GM21619 (cell line): ENCODE measurements at regions not wholly inside any gene's neighbourhood (a gene's known extent, or its start where the extent isn't known, plus 50 kb on each side); places are given as distances from the start of the nearest gene placed in this dataset.

Experiments used
- ATAC-seq: cut with Tn5 transposase; IDR thresholded peaks from one replicate; pipeline ENCODE4 v1.9.1; 2021; ENCODE audit not compliant: unreplicated experiment

GRCh38 chr3:76943671-76944070 is 96.2 kb upstream of the ROBO2 start:
- no peak for ATAC-seq

- no peak for ATAC-seq
Observed at GRCh38 chr3:76949033-76949432, 90.9 kb upstream of the ROBO2 start.

GRCh38 chr3:76949462-76949861 is 90.4 kb upstream of the ROBO2 start:
- no peak for ATAC-seq

DNA sequence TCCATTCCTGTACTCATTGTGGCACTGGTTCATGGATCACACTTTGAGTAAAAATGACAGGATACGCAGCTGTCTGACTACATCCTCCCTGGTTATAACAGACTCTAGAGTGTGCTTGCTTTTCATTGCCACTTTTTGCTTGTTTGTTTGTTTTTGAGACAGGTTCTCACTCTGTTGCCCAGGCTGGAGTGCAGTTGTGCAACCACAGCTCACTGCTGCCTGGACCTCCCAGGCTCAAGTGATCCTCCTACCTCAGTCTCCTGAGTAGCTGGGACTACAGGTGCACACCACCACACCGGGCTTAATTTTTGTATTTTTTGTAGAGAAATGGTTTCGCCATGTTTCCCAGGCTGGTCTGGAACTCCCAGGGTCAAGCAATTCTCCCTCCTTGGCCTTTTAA is 89.3 kb upstream of the ROBO2 start:
- no peak for ATAC-seq

- ATAC-seq = no peak
Observed at GRCh38 chr3:76954412-76954811, 85.5 kb upstream of the ROBO2 start.

- no peak for ATAC-seq
Observed at GRCh38 chr3:76958274-76958673, 81.6 kb upstream of the ROBO2 start.

DNA sequence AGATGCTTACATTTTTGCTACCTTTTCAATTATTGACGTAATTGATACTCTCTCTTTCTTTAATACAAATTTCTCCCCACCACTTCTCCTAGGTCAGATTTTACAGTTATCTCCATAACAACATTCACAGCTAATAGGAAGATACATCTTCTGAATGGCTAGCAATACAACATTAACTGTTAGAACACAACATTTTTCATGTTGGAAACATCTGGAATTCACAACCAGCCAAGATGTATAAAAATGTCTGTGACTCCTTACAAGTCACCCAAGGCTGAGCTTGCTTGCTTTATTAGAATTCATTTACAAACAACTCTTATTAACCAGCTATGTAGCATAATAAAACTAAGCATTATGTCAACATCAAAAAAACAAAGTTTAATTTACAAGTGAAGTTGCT is 81.0 kb upstream of the ROBO2 start:
- ATAC-seq = no peak

GRCh38 chr3:76961284-76961683 is 78.6 kb upstream of the ROBO2 start:
- no peak for ATAC-seq

DNA sequence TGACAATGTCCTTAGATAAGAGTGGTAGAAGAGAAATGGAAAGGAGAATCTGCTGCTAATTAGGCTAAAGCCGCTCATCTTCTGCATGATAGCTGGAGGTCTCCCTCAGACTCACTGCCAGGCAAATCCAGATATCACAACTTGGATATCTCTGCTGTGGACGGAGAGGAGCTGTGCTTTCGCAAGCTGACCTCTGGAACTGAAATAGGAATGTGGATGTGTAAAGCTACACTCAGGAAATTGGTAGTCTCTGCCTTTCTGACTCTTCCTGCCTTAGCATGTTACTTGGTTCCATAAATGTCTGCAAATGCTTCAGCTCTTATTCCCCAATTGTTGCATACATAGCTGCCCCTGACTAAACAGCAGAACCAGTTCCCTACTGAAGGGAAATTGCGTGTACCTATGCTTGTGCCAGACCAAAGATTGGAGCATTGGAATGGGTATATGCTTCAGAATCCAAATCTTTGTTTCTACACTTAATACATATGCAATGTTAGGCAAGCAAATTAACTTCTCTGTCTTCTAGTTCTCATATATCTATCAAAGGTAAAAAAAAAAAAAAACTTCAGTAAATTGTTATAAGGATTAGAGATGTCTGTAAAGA is 74.7 kb upstream of the ROBO2 start:
- no peak for ATAC-seq

DNA sequence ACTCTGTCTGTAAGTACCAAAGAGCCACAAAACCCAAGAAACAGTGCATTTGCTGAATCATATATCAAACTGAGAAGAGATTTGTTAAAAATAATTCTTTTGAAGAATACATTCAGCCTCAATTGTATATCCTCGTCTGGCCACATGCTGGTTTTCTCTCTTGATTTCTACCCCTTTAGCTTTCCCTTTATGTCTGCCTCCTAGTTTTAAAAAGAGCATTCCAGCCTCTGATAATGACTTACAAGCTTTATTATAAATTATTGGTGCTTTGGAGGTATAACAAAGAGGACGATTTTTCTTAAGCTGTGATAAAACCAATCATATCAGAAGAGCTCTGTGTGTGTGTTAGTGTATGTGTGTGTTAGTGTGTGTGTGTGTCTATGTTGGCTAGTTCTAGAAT is 70.4 kb upstream of the ROBO2 start:
- ATAC-seq = no peak

GRCh38 chr3:76969996-76970615 is 69.8 kb upstream of the ROBO2 start:
- no peak for ATAC-seq

GRCh38 chr3:76972624-76973296 is 67.1 kb upstream of the ROBO2 start:
- no peak for ATAC-seq

GRCh38 chr3:76976996-76977395 is 62.9 kb upstream of the ROBO2 start:
- ATAC-seq = no peak

DNA sequence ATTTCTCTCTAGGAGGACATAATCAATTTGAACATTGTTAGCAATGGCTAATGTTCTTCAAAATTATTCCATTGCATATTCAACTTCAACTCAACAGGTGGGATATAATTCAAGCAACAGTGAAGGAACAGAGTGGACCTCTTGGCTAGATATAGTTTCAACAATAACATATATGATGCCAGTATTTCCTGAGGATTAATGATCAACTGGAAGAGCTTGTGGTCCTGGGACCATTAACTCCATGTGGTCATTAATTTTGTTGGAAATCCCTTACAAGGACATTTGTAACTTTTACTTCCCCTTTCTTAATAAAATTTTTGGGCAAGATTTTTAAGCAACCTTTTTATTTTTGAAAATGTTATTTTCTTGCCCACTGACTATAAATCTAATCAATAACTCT is 54.3 kb upstream of the ROBO2 start:
- ATAC-seq = no peak

- no peak for ATAC-seq
Observed at GRCh38 chr3:76986876-76987474, 52.9 kb upstream of the ROBO2 start.
